Naive thymus-derived CD4-positive, alpha-beta T cell (primary cell): ENCODE measurements at regions not wholly inside any gene's neighbourhood (a gene's known extent, or its start where the extent isn't known, plus 50 kb on each side); places are given as distances from the start of the nearest gene placed in this dataset.

Experiments used
- ATAC-seq: fragments of 150-1000 bp; cut with Tn5 transposase; 2 replicates; pipeline ENCODE4 v1.10.0; 2021; ENCODE audit warnings: mild to moderate bottlenecking, moderate library complexity
- CTCF ChIA-PET: fragments of 350-600 bp; sonication (Branson Sonifier 250); formaldehyde crosslinking; loops from one replicate; lab custom pipeline; 2021; ENCODE audit warnings: antibody characterized with exemption; lab: Charles Lee
- POLR2A ChIA-PET: fragments of 350-600 bp; sonication (Branson Sonifier 250); formaldehyde crosslinking; loops from one replicate; lab custom pipeline; 2021; ENCODE audit warnings: antibody characterized with exemption, inconsistent platforms; lab: Charles Lee
- DNase-seq, 9 donors: peaks; one replicate each; pipeline versions ENCODE4 v3.0.0 to v3.0.0-alpha.2; 2020 to 2022; ENCODE audit warnings: mixed read lengths in 1 of 9
- H3K27ac ChIP-seq: one replicate; pipeline ENCODE4 v1.7.0; 2013; ENCODE audit warnings: mild to moderate bottlenecking, low read depth, low read length, moderate library complexity
- H3K27me3 ChIP-seq, 2 donors: one replicate each; pipeline ENCODE4 v1.7.0; 2013; ENCODE audit warnings: low read length in 2 of 2, mild to moderate bottlenecking in 2 of 2, moderate library complexity in 2 of 2; ENCODE audit not compliant: control insufficient read depth in 2 of 2, insufficient read depth in 2 of 2
- H3K36me3 ChIP-seq, 3 experiments: 1 replicate in 2 of 3; 2 replicates in 1 of 3; pipeline ENCODE4 v1.7.0; 2013; ENCODE audit warnings: low read length in 3 of 3, mild to moderate bottlenecking in 3 of 3, moderate library complexity in 1 of 3; ENCODE audit not compliant: insufficient read depth in 3 of 3, control insufficient read depth in 2 of 3
- H3K4me1 ChIP-seq, 2 donors: one replicate each; pipeline ENCODE4 v1.7.0; 2013; ENCODE audit warnings: low read length in 2 of 2, mild to moderate bottlenecking in 2 of 2, moderate library complexity in 1 of 2; ENCODE audit not compliant: control insufficient read depth in 2 of 2, insufficient read depth in 2 of 2
- H3K4me3 ChIP-seq: 2 replicates; pipeline ENCODE4 v1.7.0; 2013; ENCODE audit warnings: mild to moderate bottlenecking, low read length
- H3K9me3 ChIP-seq, 3 experiments: 1 replicate in 2 of 3; 2 replicates in 1 of 3; pipeline ENCODE4 v1.7.0; 2013; ENCODE audit warnings: low read length in 3 of 3; ENCODE audit not compliant: control insufficient read depth in 2 of 3
- H3K27ac Mint-ChIP-seq, 9 donors: one replicate each; pipeline ENCODE4 v1.8.0; 2020 to 2022; ENCODE audit warnings: mixed read lengths in 9 of 9, mild to moderate bottlenecking in 8 of 9, moderate library complexity in 5 of 9, inconsistent platforms in 2 of 9
- H3K27me3 Mint-ChIP-seq, 5 donors: one replicate each; pipeline ENCODE4 v1.8.0; 2021 to 2022; ENCODE audit warnings: mixed read lengths in 5 of 5, mild to moderate bottlenecking in 1 of 5
- H3K36me3 Mint-ChIP-seq, 5 donors: one replicate each; pipeline ENCODE4 v1.8.0; 2020 to 2022; ENCODE audit warnings: mixed read lengths in 5 of 5, mild to moderate bottlenecking in 3 of 5, inconsistent platforms in 1 of 5
- H3K4me1 Mint-ChIP-seq, 7 donors: one replicate each; pipeline ENCODE4 v1.8.0; 2020 to 2022; ENCODE audit warnings: mixed read lengths in 7 of 7, mild to moderate bottlenecking in 3 of 7, inconsistent platforms in 1 of 7
- H3K4me3 Mint-ChIP-seq, 10 donors: one replicate each; pipeline ENCODE4 v1.8.0; 2020 to 2022; ENCODE audit warnings: mild to moderate bottlenecking in 10 of 10, mixed read lengths in 10 of 10, moderate library complexity in 6 of 10, inconsistent platforms in 2 of 10
- H3K9me3 Mint-ChIP-seq, 11 donors: one replicate each; pipeline ENCODE4 v1.8.0; 2020 to 2022; ENCODE audit warnings: mixed read lengths in 11 of 11, mild to moderate bottlenecking in 4 of 11, inconsistent platforms in 1 of 11, moderate library complexity in 1 of 11
- intact Hi-C, 2 donors: fragments of 100-400 bp; cut with micrococcal nuclease; formaldehyde crosslinking; loops; one replicate each; pipeline ENCODE4 v1.15.1; 2023

DNA sequence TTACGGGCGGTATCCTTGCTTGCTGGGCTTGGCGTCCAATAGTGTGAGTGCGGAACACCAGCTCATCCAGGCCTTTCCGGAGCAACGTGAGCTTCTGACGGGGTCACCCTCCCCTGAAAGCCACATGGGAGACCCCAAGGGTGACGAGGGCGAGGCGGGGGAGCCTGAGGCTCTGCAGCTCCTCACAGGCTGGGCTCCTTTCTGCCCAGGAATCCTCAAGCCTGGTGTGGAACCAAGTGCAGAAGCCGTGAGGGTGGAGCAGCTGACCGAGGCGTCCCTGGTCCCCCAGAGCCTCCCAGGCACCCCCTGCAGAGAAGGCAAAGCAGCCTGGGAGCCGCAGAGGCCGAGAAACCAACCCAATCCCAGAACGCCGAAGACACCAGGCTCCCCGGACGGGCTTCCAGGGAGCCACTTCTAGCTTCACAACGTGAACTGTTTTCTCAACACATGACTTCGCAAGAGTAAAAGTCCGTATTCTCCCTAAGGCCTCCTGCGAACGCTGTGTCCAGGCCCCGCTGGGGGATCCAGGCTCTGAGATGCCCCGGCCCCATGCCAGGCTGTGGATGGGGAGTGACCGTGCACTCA is 530.3 kb downstream of the BRD1 start:
- H3K36me3 Mint-ChIP-seq: peaks cover 0 to 9% (median 4%) of the 10 kb centered on the region in 5 donors
- CTCF ChIA-PET: no interaction called here
- H3K4me3 Mint-ChIP-seq: no peak overlapping the region

DNA sequence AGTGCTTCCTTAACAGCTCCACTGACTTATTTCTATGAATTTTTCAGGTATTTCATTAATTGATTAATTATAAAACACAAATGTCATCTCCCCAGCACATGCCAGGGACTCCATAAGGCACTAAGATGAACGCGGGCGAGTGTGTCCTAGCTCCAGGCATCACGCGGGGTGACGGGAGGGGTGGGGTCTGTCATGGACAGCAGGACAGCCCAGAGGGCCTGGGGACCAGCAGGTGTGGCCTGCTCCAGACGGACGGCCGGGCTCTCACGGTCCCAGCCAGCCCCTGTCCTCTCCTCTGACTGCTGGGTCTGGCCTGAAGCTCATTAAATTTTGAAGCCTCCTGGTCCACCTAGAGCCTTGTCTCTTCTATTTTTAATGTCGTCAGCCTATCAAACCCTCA is 531.1 kb downstream of the BRD1 start:
- Mint-ChIP-seq H3K36me3 (peaks cover 0 to 9% (median 4%) of the 10 kb centered on the region in 5 donors), H3K27ac (no peak overlapping the region), H3K27me3 (peaks cover 0 to 34% (median 6%) of the 10 kb centered on the region in 5 donors), H3K4me1 (no peaks in the 10 kb centered on the region), H3K4me3 (peak overlapping the region in 1 of 10 donors; percentile 12), H3K9me3 (peaks cover 0 to 23% (median 10%) of the 10 kb centered on the region in 11 donors)
- Histone ChIP-seq H3K27ac (no peak overlapping the region), H3K9me3 (peaks cover 0 to 16% (median 0%) of the 10 kb centered on the region in 3 experiments), H3K4me1 (no peaks in the 10 kb centered on the region), H3K36me3 (no peaks in the 10 kb centered on the region), H3K4me3 (no peak overlapping the region), H3K27me3 (no peaks in the 10 kb centered on the region)
- DNase-seq: no peak
- ChIA-PET CTCF (no interaction called here), POLR2A (no interaction called here)
- no peak for ATAC-seq
- intact Hi-C loops: no loop called here

More for the DNA sequence above, 530.3 kb downstream of the BRD1 start:
- Histone ChIP-seq H3K27ac (no peak overlapping the region), H3K4me3 (no peak overlapping the region), H3K27me3 (no peaks in the 10 kb centered on the region), H3K4me1 (no peaks in the 10 kb centered on the region), H3K36me3 (no peaks in the 10 kb centered on the region), H3K9me3 (peaks cover 0 to 16% (median 0%) of the 10 kb centered on the region in 3 experiments)
- no peak for DNase-seq
- Mint-ChIP-seq H3K27me3 (peaks cover 0 to 27% (median 4%) of the 10 kb centered on the region in 5 donors), H3K27ac (no peak overlapping the region), H3K4me1 (no peaks in the 10 kb centered on the region), H3K9me3 (peaks cover 0 to 22% (median 9%) of the 10 kb centered on the region in 11 donors)
- POLR2A ChIA-PET: no interaction called here
- intact Hi-C loops: no loop called here
- no peak for ATAC-seq

- H3K9me3 ChIP-seq: peaks cover 0 to 16% (median 0%) of the 10 kb centered on the region in 3 experiments
- no peak overlapping the region for H3K27ac ChIP-seq
- intact Hi-C loops: no loop called here
- Mint-ChIP-seq H3K9me3 (peaks cover 0 to 23% (median 10%) of the 10 kb centered on the region in 11 donors), H3K27ac (no peak overlapping the region), H3K4me3 (no peak overlapping the region), H3K36me3 (peaks cover 0 to 9% (median 4%) of the 10 kb centered on the region in 5 donors), H3K27me3 (peaks cover 0 to 34% (median 6%) of the 10 kb centered on the region in 5 donors), H3K4me1 (no peaks in the 10 kb centered on the region)
- no peaks in the 10 kb centered on the region for H3K4me1 ChIP-seq
- POLR2A ChIA-PET: no interaction called here
- CTCF ChIA-PET: no interaction called here
- H3K4me3 ChIP-seq: no peak overlapping the region
- H3K27me3 ChIP-seq: no peaks in the 10 kb centered on the region
- ATAC-seq: no peak
- H3K36me3 ChIP-seq: no peaks in the 10 kb centered on the region
- no peak for DNase-seq
These were observed 531.7 kb downstream of the BRD1 start for GRCh38 chr22:49295851-49296560.

DNA sequence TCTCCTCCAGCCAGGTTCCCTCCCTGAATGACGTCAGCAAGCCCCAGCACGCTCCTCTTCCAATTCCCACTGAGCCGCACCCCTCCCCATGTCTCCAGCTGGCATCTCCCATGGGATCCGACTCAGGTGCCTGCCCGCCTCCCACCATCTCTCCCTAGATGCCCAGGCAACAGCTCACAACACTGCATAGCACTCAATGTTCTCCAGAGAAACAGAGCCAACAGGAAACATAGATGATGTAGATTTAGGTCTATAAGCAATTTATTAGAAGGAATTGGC is 532.3 kb downstream of the BRD1 start:
- Histone ChIP-seq H3K9me3 (peaks cover 0 to 16% (median 0%) of the 10 kb centered on the region in 3 experiments), H3K4me1 (no peaks in the 10 kb centered on the region), H3K4me3 (no peak overlapping the region), H3K27ac (no peak overlapping the region), H3K36me3 (no peaks in the 10 kb centered on the region), H3K27me3 (no peaks in the 10 kb centered on the region)
- H3K27me3 Mint-ChIP-seq: peaks cover 0 to 34% (median 6%) of the 10 kb centered on the region in 5 donors
- no peak overlapping the region for H3K4me3 Mint-ChIP-seq
- no peak for DNase-seq
- no peaks in the 10 kb centered on the region for H3K4me1 Mint-ChIP-seq
- H3K36me3 Mint-ChIP-seq: peaks cover 0 to 9% (median 4%) of the 10 kb centered on the region in 5 donors
- peaks cover 0 to 23% (median 10%) of the 10 kb centered on the region in 11 donors for H3K9me3 Mint-ChIP-seq
- CTCF ChIA-PET: interaction anchor here (0.5 kb wide), 1 partner anchor 203 kb away, joined by 3 read pairs; no protein-coding TSS in a partner anchor
- ATAC-seq: no peak
- H3K27ac Mint-ChIP-seq: no peak overlapping the region
- POLR2A ChIA-PET: no interaction called here
- intact Hi-C loops: no loop called here

GRCh38 chr22:49294656-49295464 is 532.8 kb downstream of the BRD1 start:
- ATAC-seq: no peak
- POLR2A ChIA-PET: no interaction called here
- DNase-seq: no peak
- intact Hi-C loops: no loop called here
- H3K36me3 ChIP-seq: no peaks in the 10 kb centered on the region
- no peak overlapping the region for H3K27ac ChIP-seq
- peaks cover 0 to 23% (median 12%) of the 10 kb centered on the region in 11 donors for H3K9me3 Mint-ChIP-seq
- CTCF ChIA-PET: interaction anchor here (0.5 kb wide), 1 partner anchor 204 kb away, joined by 3 read pairs; no protein-coding TSS in a partner anchor
- H3K9me3 ChIP-seq: peaks cover 0 to 16% (median 0%) of the 10 kb centered on the region in 3 experiments
- no peak overlapping the region for H3K27ac Mint-ChIP-seq
- no peaks in the 10 kb centered on the region for H3K4me1 ChIP-seq
- H3K4me3 ChIP-seq: no peak overlapping the region
- no peaks in the 10 kb centered on the region for H3K27me3 ChIP-seq
- H3K36me3 Mint-ChIP-seq: peaks cover 0 to 9% (median 4%) of the 10 kb centered on the region in 5 donors
- H3K27me3 Mint-ChIP-seq: peaks cover 0 to 34% (median 6%) of the 10 kb centered on the region in 5 donors
- no peak overlapping the region for H3K4me3 Mint-ChIP-seq
- H3K4me1 Mint-ChIP-seq: no peaks in the 10 kb centered on the region

DNA sequence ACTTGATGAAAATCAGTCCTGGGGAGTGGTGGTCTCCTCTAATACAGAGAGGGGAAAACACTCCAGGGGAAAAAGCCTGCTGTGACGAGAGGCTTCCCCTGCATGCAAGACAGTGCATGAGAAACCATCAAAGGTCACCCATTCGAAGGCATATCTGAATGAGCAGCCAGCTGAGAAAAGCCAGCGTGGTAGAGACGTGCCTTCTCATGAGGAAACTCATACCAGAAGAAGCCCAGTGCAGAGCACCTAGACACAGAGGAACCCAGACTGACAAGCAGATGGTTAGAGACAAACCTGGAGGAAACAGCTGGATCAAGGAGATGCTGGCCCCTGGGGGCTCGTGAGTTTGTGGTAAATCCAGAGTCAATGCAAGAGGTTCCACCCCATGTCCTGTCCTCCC is 534.8 kb downstream of the BRD1 start:
- ATAC-seq (no peak), DNase-seq (no peak)
- Histone ChIP-seq H3K36me3 (no peaks in the 10 kb centered on the region), H3K9me3 (peaks cover 0 to 16% (median 0%) of the 10 kb centered on the region in 3 experiments), H3K27me3 (no peaks in the 10 kb centered on the region), H3K4me3 (no peak overlapping the region), H3K27ac (no peak overlapping the region), H3K4me1 (no peaks in the 10 kb centered on the region)
- intact Hi-C loops: no loop called here
- ChIA-PET POLR2A (no interaction called here), CTCF (no interaction called here)
- H3K4me3 Mint-ChIP-seq: no peak overlapping the region
- peaks cover 0 to 34% (median 6%) of the 10 kb centered on the region in 5 donors for H3K27me3 Mint-ChIP-seq
- no peaks in the 10 kb centered on the region for H3K4me1 Mint-ChIP-seq
- H3K36me3 Mint-ChIP-seq: peaks cover 0 to 9% (median 4%) of the 10 kb centered on the region in 5 donors
- no peak overlapping the region for H3K27ac Mint-ChIP-seq
- peaks cover 0 to 23% (median 12%) of the 10 kb centered on the region in 11 donors for H3K9me3 Mint-ChIP-seq
